NCI-H524 (cell line): ENCODE measurements at regions not wholly inside any gene's neighbourhood (a gene's known extent, or its start where the extent isn't known, plus 50 kb on each side); places are given as distances from the start of the nearest gene placed in this dataset.
A peak's percentile ranks its signal among the peaks of the same experiment; 100 is the strongest.
"Not testable (repeated sequence)": the region's sequence is repeated elsewhere in the genome, so short reads cannot be mapped to it uniquely, and the experiment has no call there.

Experiments used
- DNase-seq, 2 experiments: peaks; one replicate each; lab custom pipeline; 2025; lab: John Stamatoyannopoulos, UW

- DNase-seq = not testable (repeated sequence)
These were observed 77.6 kb downstream of the HHIPL2 start for GRCh38 chr1:222470252-222470805.

- DNase-seq = no peak
These were observed 81.6 kb downstream of the HHIPL2 start for GRCh38 chr1:222466150-222466865.

- DNase-seq = peak; percentile 60 to 90
These were observed 82.5 kb downstream of the HHIPL2 start for GRCh38 chr1:222465211-222466041.

- DNase-seq = peak; percentile 32 to 78
These were observed 83.1 kb downstream of the HHIPL2 start for GRCh38 chr1:222464841-222465210.

GRCh38 chr1:222463059-222463730 is 84.7 kb downstream of the HHIPL2 start:
- no peak for DNase-seq

- DNase-seq = no peak
These were observed 85.3 kb downstream of the HHIPL2 start for GRCh38 chr1:222462601-222463000.

GRCh38 chr1:222461941-222462340 is 86.0 kb downstream of the HHIPL2 start:
- DNase-seq = no peak

GRCh38 chr1:222459652-222460051 is 88.3 kb downstream of the HHIPL2 start:
- no peak for DNase-seq

GRCh38 chr1:222457513-222457912 is 90.4 kb downstream of the HHIPL2 start:
- no peak for DNase-seq

- DNase-seq = no peak
These were observed 90.8 kb downstream of the HHIPL2 start for GRCh38 chr1:222457084-222457483.

GRCh38 chr1:222455188-222455879 is 92.6 kb downstream of the HHIPL2 start:
- DNase-seq = peak; percentile 66 to 77

- no peak for DNase-seq
These were observed 93.1 kb downstream of the HHIPL2 start for GRCh38 chr1:222454782-222455181.

- no peak for DNase-seq
These were observed 93.7 kb downstream of the HHIPL2 start for GRCh38 chr1:222454186-222454585.

GRCh38 chr1:222452031-222452430 is 95.9 kb downstream of the HHIPL2 start:
- DNase-seq = no peak

- DNase-seq = no peak
These were observed 104.3 kb downstream of the HHIPL2 start for GRCh38 chr1:222443566-222443965.

- DNase-seq = peak in 1 of 2 experiments; percentile 68
These were observed 106.8 kb downstream of the HHIPL2 start for GRCh38 chr1:222441066-222441465.

- no peak for DNase-seq
These were observed 123.1 kb downstream of the HHIPL2 start for GRCh38 chr1:222424826-222425225.

- DNase-seq = no peak
These were observed 126.5 kb downstream of the HHIPL2 start for GRCh38 chr1:222421380-222421779.

- no peak for DNase-seq
These were observed 127.3 kb downstream of the HHIPL2 start for GRCh38 chr1:222420633-222421032.

- no peak for DNase-seq
These were observed 129.2 kb downstream of the HHIPL2 start for GRCh38 chr1:222418654-222419053.

GRCh38 chr1:222417264-222417663 is 130.6 kb downstream of the HHIPL2 start:
- DNase-seq = no peak
